ENCODE measurements at regions not wholly inside any gene's neighbourhood (a gene's known extent, or its start where the extent isn't known, plus 50 kb on each side); places are given as distances from the start of the nearest gene placed in this dataset.

- H3K27me3 ChIP-seq (ENCODE audit: control insufficient read depth, insufficient read depth, low read length): no peaks in the 10 kb centered on the region
- H3K9ac ChIP-seq (ENCODE audit: insufficient read depth, low read length): no peak overlapping the region
- no peaks in the 10 kb centered on the region for H3K79me2 ChIP-seq (ENCODE audit: control insufficient read depth, insufficient read depth, low read length)
- no peaks in the 10 kb centered on the region for H4K20me1 ChIP-seq (ENCODE audit: control insufficient read depth, extremely low read depth, insufficient read depth, low read length)
- no peaks in the 10 kb centered on the region for H3K36me3 ChIP-seq (ENCODE audit: control insufficient read depth, insufficient read depth, low read length)
- H3K9me3 ChIP-seq (ENCODE audit: control insufficient read depth, insufficient read depth, low read depth, low read length): no peaks in the 10 kb centered on the region
- no peak for DNase-seq (ENCODE audit: low read depth in 2 of 2)
- H2AFZ ChIP-seq (ENCODE audit: low read length): no peak overlapping the region
- no peak overlapping the region for H3K4me3 ChIP-seq (replicated peaks in 1 of 4; ENCODE audit: control extremely low read depth in 1 of 4, insufficient read depth in 1 of 4, low read depth in 3 of 4, low read length in 4 of 4)
- TF ChIP-seq EZH2 (IDR thresholded peaks at IDR 0.05; ENCODE audit: low read length, missing control alignments) (no peak), CTCF (conservative IDR thresholded peaks at IDR 0.05 in 1 of 2, IDR thresholded peaks at IDR 0.05 in 1 of 2; ENCODE audit: low read depth in 1 of 2, low read length in 2 of 2) (no peak)
- H3K27ac ChIP-seq (ENCODE audit: insufficient read depth, low read length): no peak overlapping the region
- H3K4me2 ChIP-seq (ENCODE audit: extremely low read depth, insufficient read depth, low read length): no peak overlapping the region
- no peaks in the 10 kb centered on the region for H3K4me1 ChIP-seq (ENCODE audit: control insufficient read depth, extremely low read depth, insufficient read depth, low read length)
Observed at GRCh38 chr3:163481738-163482137, 1596.6 kb downstream of the SI start.

DNA sequence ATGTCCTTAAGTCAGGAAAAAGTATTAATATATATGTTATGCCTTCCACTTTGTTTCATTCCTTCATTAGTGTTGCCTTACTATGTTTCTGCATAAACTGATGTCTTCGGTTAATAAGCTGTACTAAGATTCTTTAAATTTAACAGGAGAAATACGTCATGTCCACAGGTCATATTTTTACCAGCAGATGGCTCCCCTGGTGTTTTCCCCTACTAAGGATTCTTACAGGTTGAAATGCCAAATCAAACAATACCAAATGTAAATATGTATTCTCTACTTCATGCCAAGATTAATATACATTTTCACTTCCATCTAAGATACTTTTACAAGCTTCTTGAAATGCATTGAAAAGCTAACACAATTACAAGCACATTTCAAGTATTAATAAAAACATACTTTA is 1602.1 kb downstream of the SI start:
- Histone ChIP-seq H3K9ac (ENCODE audit: insufficient read depth, low read length) (no peak overlapping the region), H3K4me3 (replicated peaks in 1 of 4; ENCODE audit: control extremely low read depth in 1 of 4, insufficient read depth in 1 of 4, low read depth in 3 of 4, low read length in 4 of 4) (no peak overlapping the region), H3K79me2 (ENCODE audit: control insufficient read depth, insufficient read depth, low read length) (no peaks in the 10 kb centered on the region), H4K20me1 (ENCODE audit: control insufficient read depth, extremely low read depth, insufficient read depth, low read length) (no peaks in the 10 kb centered on the region), H3K9me3 (ENCODE audit: control insufficient read depth, insufficient read depth, low read depth, low read length) (no peaks in the 10 kb centered on the region), H3K4me1 (ENCODE audit: control insufficient read depth, extremely low read depth, insufficient read depth, low read length) (no peaks in the 10 kb centered on the region), H3K36me3 (ENCODE audit: control insufficient read depth, insufficient read depth, low read length) (no peaks in the 10 kb centered on the region), H2AFZ (ENCODE audit: low read length) (no peak overlapping the region), H3K27ac (ENCODE audit: insufficient read depth, low read length) (no peak overlapping the region), H3K27me3 (ENCODE audit: control insufficient read depth, insufficient read depth, low read length) (no peaks in the 10 kb centered on the region), H3K4me2 (ENCODE audit: extremely low read depth, insufficient read depth, low read length) (no peak overlapping the region)
- TF ChIP-seq EZH2 (IDR thresholded peaks at IDR 0.05; ENCODE audit: low read length, missing control alignments) (no peak), CTCF (conservative IDR thresholded peaks at IDR 0.05 in 1 of 2, IDR thresholded peaks at IDR 0.05 in 1 of 2; ENCODE audit: low read depth in 1 of 2, low read length in 2 of 2) (no peak)
- DNase-seq (ENCODE audit: low read depth in 2 of 2): no peak

DNA sequence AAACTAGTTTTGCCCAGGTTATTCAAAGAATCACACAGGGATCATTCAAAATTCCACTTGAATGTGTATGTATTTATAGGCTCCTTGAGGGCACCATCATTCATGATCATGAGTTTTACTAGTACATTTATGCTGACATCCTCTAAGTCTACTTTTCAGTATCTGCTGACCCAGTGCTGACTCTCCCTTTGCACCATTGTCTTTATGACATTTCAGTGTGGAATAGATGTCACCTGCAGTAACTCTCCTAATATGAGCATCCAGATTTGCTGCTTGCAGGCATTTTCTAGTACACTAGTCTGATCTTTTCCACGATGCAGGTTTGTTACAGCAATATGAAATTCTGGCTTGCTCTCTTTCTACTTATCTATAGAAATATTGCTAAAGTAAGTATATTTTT is 1603.5 kb downstream of the SI start:
- Histone ChIP-seq H3K9ac (ENCODE audit: insufficient read depth, low read length) (no peak overlapping the region), H3K9me3 (ENCODE audit: control insufficient read depth, insufficient read depth, low read depth, low read length) (no peaks in the 10 kb centered on the region), H4K20me1 (ENCODE audit: control insufficient read depth, extremely low read depth, insufficient read depth, low read length) (no peaks in the 10 kb centered on the region), H2AFZ (ENCODE audit: low read length) (no peak overlapping the region), H3K36me3 (ENCODE audit: control insufficient read depth, insufficient read depth, low read length) (no peaks in the 10 kb centered on the region), H3K4me2 (ENCODE audit: extremely low read depth, insufficient read depth, low read length) (no peak overlapping the region), H3K27me3 (ENCODE audit: control insufficient read depth, insufficient read depth, low read length) (no peaks in the 10 kb centered on the region), H3K4me3 (replicated peaks in 1 of 4; ENCODE audit: control extremely low read depth in 1 of 4, insufficient read depth in 1 of 4, low read depth in 3 of 4, low read length in 4 of 4) (no peak overlapping the region), H3K79me2 (ENCODE audit: control insufficient read depth, insufficient read depth, low read length) (no peaks in the 10 kb centered on the region), H3K4me1 (ENCODE audit: control insufficient read depth, extremely low read depth, insufficient read depth, low read length) (no peaks in the 10 kb centered on the region), H3K27ac (ENCODE audit: insufficient read depth, low read length) (no peak overlapping the region)
- DNase-seq (ENCODE audit: low read depth in 2 of 2): no peak
- TF ChIP-seq EZH2 (IDR thresholded peaks at IDR 0.05; ENCODE audit: low read length, missing control alignments) (no peak), CTCF (conservative IDR thresholded peaks at IDR 0.05 in 1 of 2, IDR thresholded peaks at IDR 0.05 in 1 of 2; ENCODE audit: low read depth in 1 of 2, low read length in 2 of 2) (no peak)
